IMR-90 (cell line): ENCODE measurements at regions not wholly inside any gene's neighbourhood (a gene's known extent, or its start where the extent isn't known, plus 50 kb on each side); places are given as distances from the start of the nearest gene placed in this dataset.

Experiments used
- ATAC-seq: fragments of 200-7000 bp; cut with Tn5 transposase; 2 replicates; pipeline ENCODE4 v1.9.1; 2020; ENCODE audit warnings: low read depth, mild to moderate bottlenecking, moderate library complexity
- BruUV-seq: library from RNA; stranded (reverse); fragments of 400-500 nt; replicated peaks from 2 replicates; lab custom pipeline; 2021; lab: Mats Ljungman, UMichigan
- CTCF ChIA-PET: fragments of 300-600 bp; formaldehyde crosslinking; extraction: SDS; loops from one replicate; lab custom pipeline; 2021; ENCODE audit warnings: antibody characterized with exemption; lab: Yijun Ruan, JAX
- POLR2A ChIA-PET: fragments of 300-600 bp; sonication (Branson Sonifier 250); formaldehyde crosslinking; loops from one replicate; lab custom pipeline; 2022; ENCODE audit warnings: antibody characterized with exemption; ENCODE audit not compliant: unreplicated experiment; lab: Charles Lee
- DNase-seq: peaks from one replicate; pipeline ENCODE4 v3.0.0; 2013
- H2AFZ ChIP-seq: replicated peaks from 2 replicates; pipeline ENCODE3; 2013; ENCODE audit warnings: low read length, mild to moderate bottlenecking; ENCODE audit not compliant: poor library complexity
- H2AK5ac ChIP-seq: 2 replicates; pipeline ENCODE4 v1.6.1; 2013; ENCODE audit warnings: low read depth, low read length, inconsistent platforms
- H2AK9ac ChIP-seq: replicated peaks from 2 replicates; pipeline ENCODE3; 2013; ENCODE audit warnings: mild to moderate bottlenecking, low read depth, low read length, moderate library complexity; ENCODE audit not compliant: poor library complexity
- H2BK120ac ChIP-seq: 2 replicates; pipeline ENCODE4 v1.6.1; 2013; ENCODE audit warnings: low read depth, low read length, inconsistent platforms
- H2BK15ac ChIP-seq: 3 replicates; pipeline ENCODE4 v1.6.1; 2013; ENCODE audit warnings: low read depth, low read length, inconsistent platforms
- H2BK20ac ChIP-seq: 2 replicates; pipeline ENCODE4 v1.6.1; 2013; ENCODE audit warnings: low read depth, mild to moderate bottlenecking, inconsistent platforms, low read length, moderate library complexity
- H2BK5ac ChIP-seq: 2 replicates; pipeline ENCODE4 v1.6.1; 2013; ENCODE audit warnings: mild to moderate bottlenecking, low read depth, low read length, inconsistent platforms; ENCODE audit not compliant: poor library complexity, severe bottlenecking
- H3K14ac ChIP-seq: replicated peaks from 2 replicates; pipeline ENCODE4 v1.6.1; 2013; ENCODE audit warnings: low read depth, low read length, inconsistent platforms
- H3K18ac ChIP-seq: 2 replicates; pipeline ENCODE4 v1.6.1; 2013; ENCODE audit warnings: low read depth, low read length, control low read depth
- H3K23ac ChIP-seq: 2 replicates; pipeline ENCODE4 v1.6.1; 2013; ENCODE audit warnings: low read depth, low read length, inconsistent platforms
- H3K27ac ChIP-seq: 2 replicates; pipeline ENCODE4 v1.5.1; 2013; ENCODE audit warnings: mild to moderate bottlenecking, control low read depth, low read length; ENCODE audit not compliant: insufficient read depth
- H3K27me3 ChIP-seq: 2 replicates; pipeline ENCODE4 v1.6.1; 2013; ENCODE audit warnings: low read length; ENCODE audit not compliant: control insufficient read depth, insufficient read depth
- H3K36me3 ChIP-seq: 2 replicates; pipeline ENCODE4 v1.6.1; 2013; ENCODE audit warnings: low read length, mixed read lengths; ENCODE audit not compliant: control insufficient read depth, insufficient read depth
- H3K4ac ChIP-seq: 2 replicates; pipeline ENCODE4 v1.6.1; 2013; ENCODE audit warnings: low read depth, low read length, inconsistent platforms
- H3K4me1 ChIP-seq: 2 replicates; pipeline ENCODE4 v1.6.1; 2013; ENCODE audit warnings: low read length, mixed read lengths; ENCODE audit not compliant: control insufficient read depth, insufficient read depth
- H3K4me2 ChIP-seq: 2 replicates; pipeline ENCODE4 v1.6.1; 2013; ENCODE audit warnings: low read depth, mild to moderate bottlenecking, control low read depth, low read length, moderate library complexity
- H3K4me3 ChIP-seq: 2 replicates; pipeline ENCODE4 v1.5.1; 2013; ENCODE audit warnings: low read depth, mild to moderate bottlenecking, control low read depth, low read length, moderate library complexity; ENCODE audit not compliant: insufficient read depth
- H3K56ac ChIP-seq: 2 replicates; pipeline ENCODE4 v1.6.1; 2013; ENCODE audit warnings: low read length, inconsistent platforms; ENCODE audit not compliant: insufficient read depth; ENCODE audit errors: extremely low read depth
- H3K79me1 ChIP-seq, 2 experiments: 2 replicates each; pipeline ENCODE4 v1.6.1; 2013; ENCODE audit warnings: low read length in 2 of 2, inconsistent platforms in 1 of 2, low read depth in 1 of 2
- H3K9ac ChIP-seq: 2 replicates; pipeline ENCODE4 v1.6.1; 2013; ENCODE audit warnings: low read depth, low read length, control low read depth
- H3K9me1 ChIP-seq: 2 replicates; pipeline ENCODE4 v1.6.1; 2013; ENCODE audit warnings: low read length, inconsistent platforms; ENCODE audit not compliant: insufficient read depth
- H3K9me3 ChIP-seq: 2 replicates; pipeline ENCODE4 v1.6.1; 2013; ENCODE audit warnings: low read length; ENCODE audit not compliant: control insufficient read depth, insufficient read depth
- H4K20me1 ChIP-seq: 2 replicates; pipeline ENCODE4 v1.6.1; 2013; ENCODE audit warnings: low read length, inconsistent platforms; ENCODE audit not compliant: insufficient read depth
- H4K5ac ChIP-seq: 2 replicates; pipeline ENCODE4 v1.6.1; 2013; ENCODE audit warnings: mild to moderate bottlenecking, low read depth, low read length, control low read depth
- H4K8ac ChIP-seq, 2 experiments: 2 replicates each; pipeline ENCODE4 v1.6.1; 2013; ENCODE audit warnings: low read depth in 2 of 2, low read length in 2 of 2, control low read depth in 1 of 2, inconsistent platforms in 1 of 2
- H4K91ac ChIP-seq: 2 replicates; pipeline ENCODE4 v1.6.1; 2013; ENCODE audit warnings: low read depth, low read length, inconsistent platforms; ENCODE audit not compliant: insufficient read depth
- BHLHE40 ChIP-seq: fragments of 150-350 bp; IDR thresholded peaks from 2 replicates; pipeline ENCODE4 v1.6.1; 2016; ENCODE audit warnings: mild to moderate bottlenecking, low read depth, low read length
- MAFK ChIP-seq: IDR thresholded peaks from 2 replicates; pipeline ENCODE4 v1.6.1; 2012; ENCODE audit warnings: low read depth, low read length, improper control_type of control experiment
- NFE2L2 ChIP-seq: fragments of 150-350 bp; IDR thresholded peaks from 2 replicates; pipeline ENCODE4 v1.6.1; 2016; ENCODE audit warnings: low read depth, mild to moderate bottlenecking, low read length
- POLR2A ChIP-seq: IDR thresholded peaks from 2 replicates; pipeline ENCODE4 v1.6.1; 2012; ENCODE audit warnings: mild to moderate bottlenecking, low read depth, low read length
- RAD21 ChIP-seq: IDR thresholded peaks from 2 replicates; pipeline ENCODE4 v1.6.1; 2012; ENCODE audit warnings: low read length, improper control_type of control experiment
- RCOR1 ChIP-seq: IDR thresholded peaks from 2 replicates; pipeline ENCODE4 v1.6.1; 2012; ENCODE audit warnings: mild to moderate bottlenecking, low read length, improper control_type of control experiment; ENCODE audit not compliant: insufficient replicate concordance
- SMC3 ChIP-seq: fragments of 150-350 bp; IDR thresholded peaks from 2 replicates; pipeline ENCODE4 v1.6.1; 2016; ENCODE audit warnings: low read depth, mild to moderate bottlenecking, antibody characterized with exemption, low read length, moderate library complexity
- WGBS, 2 experiments: methylation state at CpG; one replicate each; pipeline versions ENCODE4 v1.1.5 to v1.1.7; 2013; ENCODE audit warnings: missing lambda C conversion rate in 2 of 2; ENCODE audit not compliant: insufficient read length in 1 of 2; ENCODE audit errors: extremely low coverage in 2 of 2; 5-methylcytosine and 5-hydroxymethylcytosine counted together
- dilution Hi-C: fragments of 300-500 bp; cut with HindIII; formaldehyde crosslinking; loops from one replicate; pipeline ENCODE4 v1.14.3; 2018; ENCODE audit warnings: low sequenced_read_pairs; ENCODE audit not compliant: unreplicated experiment
- in situ Hi-C: fragments of 300-500 bp; cut with MboI; formaldehyde crosslinking; loops from 3 replicates; pipeline ENCODE4 v1.14.3; 2019; ENCODE audit warnings: low sequenced_read_pairs, inconsistent platforms, mixed read lengths
- intact Hi-C: fragments of 100-400 bp; cut with micrococcal nuclease; formaldehyde crosslinking; loops from 2 replicates; pipeline ENCODE4 v1.10.0; 2022

GRCh38 chr13:99847318-99847750 lies 124.2 kb downstream of the ZIC5 start:
- no peak for DNase-seq
- no peak overlapping the region for H2BK120ac ChIP-seq
- H4K91ac ChIP-seq, result no peak overlapping the region
- BruUV-seq, result no TSS peak
- in situ Hi-C loops (no loop called here), dilution Hi-C loops (no loop called here), intact Hi-C loops (no loop called here)
- no peak overlapping the region for H3K14ac ChIP-seq
- CTCF ChIA-PET, result interaction anchor here (0.8 kb wide), 1 partner anchor 9 kb away, joined by 3 read pairs; no protein-coding TSS in a partner anchor
- POLR2A ChIA-PET, result no interaction called here
- H2BK5ac ChIP-seq, result no peak overlapping the region
- no peak overlapping the region for H3K4ac ChIP-seq
- H3K9me3 ChIP-seq, result no peaks in the 10 kb centered on the region
- no peak overlapping the region for H2AK5ac ChIP-seq
- no peak overlapping the region for H3K9ac ChIP-seq
- H2AK9ac ChIP-seq, result no peak overlapping the region
- no peaks in the 10 kb centered on the region for H3K9me1 ChIP-seq
- H2AFZ ChIP-seq, result no peak overlapping the region
- no peak overlapping the region for H3K23ac ChIP-seq
- H3K4me1 ChIP-seq, result no peaks in the 10 kb centered on the region
- H3K56ac ChIP-seq, result no peak overlapping the region
- H3K27ac ChIP-seq, result no peak overlapping the region
- H3K18ac ChIP-seq, result no peak overlapping the region
- no peaks in the 10 kb centered on the region; the same call in 1 of the 2 replicates for H3K27me3 ChIP-seq
- no peak overlapping the region for H2BK20ac ChIP-seq
- no peak overlapping the region for H4K8ac ChIP-seq
- no peak overlapping the region for H3K4me3 ChIP-seq
- no peak for TF ChIP-seq POLR2A
- no peak for TF ChIP-seq SMC3
- TF ChIP-seq MAFK, result no peak
- no peak for TF ChIP-seq RAD21
- no peak for TF ChIP-seq NFE2L2
- no peak for TF ChIP-seq BHLHE40
- no peak for TF ChIP-seq RCOR1
- no peak overlapping the region for H2BK15ac ChIP-seq
- no peak for ATAC-seq
- H3K36me3 ChIP-seq, result no peaks in the 10 kb centered on the region
- H3K4me2 ChIP-seq, result no peak overlapping the region
- H4K20me1 ChIP-seq, result no peaks in the 10 kb centered on the region
- H3K79me1 ChIP-seq, result no peaks in the 10 kb centered on the region
- 60% methylated on average over 1 of the region's 10 CpGs; no CpG with 5 or more reads in 1 of the 2 experiments for WGBS, 2 experiments
- no peak overlapping the region for H4K5ac ChIP-seq
